IPS DF 6.9 (cell line): ENCODE measurements at regions not wholly inside any gene's neighbourhood (a gene's known extent, or its start where the extent isn't known, plus 50 kb on each side); places are given as distances from the start of the nearest gene placed in this dataset.
"Not testable (repeated sequence)": the region's sequence is repeated elsewhere in the genome, so short reads cannot be mapped to it uniquely, and the experiment has no call there.

ENCODE experiments used
- DNase-seq: peaks from one replicate; pipeline ENCODE4 v3.0.0-alpha.2; 2013; ENCODE audit warnings: low read depth, low spot score
- H3K27ac ChIP-seq: one replicate; pipeline ENCODE4 v1.5.1; 2013; ENCODE audit warnings: low read length, control low read depth
- H3K27me3 ChIP-seq: 2 replicates; pipeline ENCODE4 v1.6.1; 2013; ENCODE audit warnings: mild to moderate bottlenecking, low read length; ENCODE audit not compliant: control insufficient read depth, insufficient read depth
- H3K36me3 ChIP-seq: 2 replicates; pipeline ENCODE4 v1.6.1; 2013; ENCODE audit warnings: low read length; ENCODE audit not compliant: control insufficient read depth, insufficient read depth
- H3K4me1 ChIP-seq: 2 replicates; pipeline ENCODE4 v1.6.1; 2013; ENCODE audit warnings: low read length; ENCODE audit not compliant: control insufficient read depth, insufficient read depth
- H3K4me3 ChIP-seq: 2 replicates; pipeline ENCODE4 v1.5.1; 2013; ENCODE audit warnings: mild to moderate bottlenecking, low read length
- H3K9me3 ChIP-seq: 2 replicates; pipeline ENCODE4 v1.6.1; 2013; ENCODE audit warnings: low read length, inconsistent platforms; ENCODE audit not compliant: control insufficient read depth, insufficient read depth
- WGBS: extraction: QIAGEN DNeasy Blood & Tissue Kit; methylation state at CpG from one replicate; pipeline ENCODE4 v1.1.7; 2013; ENCODE audit warnings: mixed read lengths, missing lambda C conversion rate; ENCODE audit not compliant: insufficient read length, insufficient coverage; 5-methylcytosine and 5-hydroxymethylcytosine counted together

- WGBS, result no CpG with 5 or more reads among the region's 1 CpG
- no peak for DNase-seq
- H3K36me3 ChIP-seq, result no peaks in the 10 kb centered on the region
- no peak overlapping the region for H3K27ac ChIP-seq
- H3K4me3 ChIP-seq, result no peak overlapping the region
- H3K4me1 ChIP-seq, result no peaks in the 10 kb centered on the region
- no peaks in the 10 kb centered on the region for H3K27me3 ChIP-seq
- no peaks in the 10 kb centered on the region for H3K9me3 ChIP-seq
These were observed 507.0 kb downstream of the ZPLD1 start for GRCh38 chr3:102941786-102942185.

GRCh38 chr3:102946445-102946844 lies 511.6 kb downstream of the ZPLD1 start:
- DNase-seq, result not testable (repeated sequence)
- no CpG with 5 or more reads among the region's 10 CpGs for WGBS

GRCh38 chr3:102972350-102972749 lies 537.5 kb downstream of the ZPLD1 start:
- DNase-seq, result no peak
- Histone ChIP-seq H3K36me3 (no peaks in the 10 kb centered on the region), H3K27ac (no peak overlapping the region), H3K27me3 (no peaks in the 10 kb centered on the region), H3K9me3 (no peaks in the 10 kb centered on the region), H3K4me1 (no peaks in the 10 kb centered on the region), H3K4me3 (no peak overlapping the region)

More at GRCh38 chr3:102946445-102946844, 511.6 kb downstream of the ZPLD1 start:
- not testable (repeated sequence) for H3K4me1 ChIP-seq, H3K9me3 ChIP-seq, H3K4me3 ChIP-seq, H3K27me3 ChIP-seq, H3K27ac ChIP-seq, H3K36me3 ChIP-seq

GRCh38 chr3:102974333-102974732 lies 539.5 kb downstream of the ZPLD1 start:
- H3K27me3 ChIP-seq, result no peaks in the 10 kb centered on the region
- H3K4me1 ChIP-seq, result no peaks in the 10 kb centered on the region
- no CpG with 5 or more reads among the region's 2 CpGs for WGBS
- DNase-seq, result no peak
- no peak overlapping the region for H3K4me3 ChIP-seq
- no peak overlapping the region for H3K27ac ChIP-seq
- no peaks in the 10 kb centered on the region for H3K36me3 ChIP-seq
- no peaks in the 10 kb centered on the region for H3K9me3 ChIP-seq

- no peak overlapping the region for H3K27ac ChIP-seq
- no peaks in the 10 kb centered on the region for H3K4me1 ChIP-seq
- H3K4me3 ChIP-seq, result no peak overlapping the region
- H3K27me3 ChIP-seq, result no peaks in the 10 kb centered on the region
- H3K9me3 ChIP-seq, result no peaks in the 10 kb centered on the region
- DNase-seq, result no peak
- H3K36me3 ChIP-seq, result no peaks in the 10 kb centered on the region
These were observed 544.4 kb downstream of the ZPLD1 start for GRCh38 chr3:102979191-102979590.

- DNase-seq, result no peak
- Histone ChIP-seq H3K27ac (no peak overlapping the region), H3K4me3 (no peak overlapping the region), H3K36me3 (no peaks in the 10 kb centered on the region), H3K9me3 (no peaks in the 10 kb centered on the region), H3K4me1 (no peaks in the 10 kb centered on the region), H3K27me3 (no peaks in the 10 kb centered on the region)
- WGBS, result no CpG with 5 or more reads among the region's 4 CpGs
These were observed 545.0 kb downstream of the ZPLD1 start for GRCh38 chr3:102979682-102980354.

- Histone ChIP-seq H3K27me3 (no peaks in the 10 kb centered on the region), H3K4me3 (no peak overlapping the region), H3K36me3 (no peaks in the 10 kb centered on the region), H3K4me1 (no peaks in the 10 kb centered on the region), H3K9me3 (no peaks in the 10 kb centered on the region), H3K27ac (no peak overlapping the region)
- DNase-seq, result no peak
- WGBS, result no CpG with 5 or more reads among the region's 1 CpG
These were observed 545.5 kb downstream of the ZPLD1 start for GRCh38 chr3:102980355-102980696.

GRCh38 chr3:103002425-103003176 lies 567.8 kb downstream of the ZPLD1 start:
- H3K4me1 ChIP-seq, result no peaks in the 10 kb centered on the region
- no peak overlapping the region for H3K27ac ChIP-seq
- no peaks in the 10 kb centered on the region for H3K36me3 ChIP-seq
- DNase-seq, result no peak
- H3K27me3 ChIP-seq, result no peaks in the 10 kb centered on the region
- no peak overlapping the region for H3K4me3 ChIP-seq
- 100% methylated on average over 1 of the region's 6 CpGs for WGBS
- H3K9me3 ChIP-seq, result no peaks in the 10 kb centered on the region

GRCh38 chr3:103006526-103007183 lies 571.8 kb downstream of the ZPLD1 start:
- Histone ChIP-seq H3K27me3 (peaks cover 1% of the 10 kb centered on the region; the same call in 1 of the 2 replicates), H3K4me1 (no peaks in the 10 kb centered on the region), H3K27ac (no peak overlapping the region), H3K9me3 (no peaks in the 10 kb centered on the region), H3K36me3 (no peaks in the 10 kb centered on the region), H3K4me3 (no peak overlapping the region)
- WGBS, result no CpG with 5 or more reads among the region's 4 CpGs
- DNase-seq, result no peak

- peaks cover 1% of the 10 kb centered on the region; the same call in 1 of the 2 replicates for H3K27me3 ChIP-seq
- no peak for DNase-seq
- no peak overlapping the region for H3K27ac ChIP-seq
- no peaks in the 10 kb centered on the region for H3K9me3 ChIP-seq
- no peaks in the 10 kb centered on the region for H3K4me1 ChIP-seq
- no peaks in the 10 kb centered on the region for H3K36me3 ChIP-seq
- no peak overlapping the region for H3K4me3 ChIP-seq
These were observed 574.8 kb downstream of the ZPLD1 start for GRCh38 chr3:103009609-103010008.

GRCh38 chr3:103025880-103026279 lies 591.1 kb downstream of the ZPLD1 start:
- Histone ChIP-seq H3K36me3 (no peaks in the 10 kb centered on the region), H3K4me3 (no peak overlapping the region), H3K27ac (no peak overlapping the region), H3K27me3 (no peaks in the 10 kb centered on the region), H3K9me3 (no peaks in the 10 kb centered on the region), H3K4me1 (no peaks in the 10 kb centered on the region)
- DNase-seq, result no peak
